Keratinocyte (primary cell): ENCODE measurements at regions not wholly inside any gene's neighbourhood (a gene's known extent, or its start where the extent isn't known, plus 50 kb on each side); places are given as distances from the start of the nearest gene placed in this dataset.

Source experiments
- CTCF ChIP-seq, 3 experiments: IDR thresholded peaks in 1 of 3; conservative IDR thresholded peaks in 1 of 3; optimal IDR thresholded peaks in 1 of 3; 2 replicates in 2 of 3; 3 replicates in 1 of 3; pipeline versions ENCODE3 to v1.5.1; 2011; ENCODE audit warnings: low read length in 3 of 3, mild to moderate bottlenecking in 3 of 3, moderate library complexity in 2 of 3, control low read depth in 1 of 3, inconsistent platforms in 1 of 3; ENCODE audit not compliant: insufficient read depth in 2 of 3; ENCODE audit errors: extremely low read depth in 1 of 3
- EZH2 ChIP-seq: IDR thresholded peaks from one replicate; pipeline ENCODE4 v1.6.1; 2012; ENCODE audit warnings: inconsistent platforms, mild to moderate bottlenecking, low read length, moderate library complexity

- TF ChIP-seq CTCF (optimal IDR thresholded peaks at IDR 0.05 in 1 of 3, IDR thresholded peaks at IDR 0.05 in 1 of 3, conservative IDR thresholded peaks at IDR 0.05 in 1 of 3; ENCODE audit: extremely low read depth in 1 of 3, insufficient read depth in 2 of 3, low read length in 3 of 3): no peak
- no peak for TF ChIP-seq EZH2
Measured at GRCh38 chr5:52517667-52518066, 270.0 kb upstream of the ITGA1 start.
